ENCODE measurements at regions not wholly inside any gene's neighbourhood (a gene's known extent, or its start where the extent isn't known, plus 50 kb on each side); places are given as distances from the start of the nearest gene placed in this dataset.
"Not testable (repeated sequence)": the region's sequence is repeated elsewhere in the genome, so short reads cannot be mapped to it uniquely, and the experiment has no call there.

DNA sequence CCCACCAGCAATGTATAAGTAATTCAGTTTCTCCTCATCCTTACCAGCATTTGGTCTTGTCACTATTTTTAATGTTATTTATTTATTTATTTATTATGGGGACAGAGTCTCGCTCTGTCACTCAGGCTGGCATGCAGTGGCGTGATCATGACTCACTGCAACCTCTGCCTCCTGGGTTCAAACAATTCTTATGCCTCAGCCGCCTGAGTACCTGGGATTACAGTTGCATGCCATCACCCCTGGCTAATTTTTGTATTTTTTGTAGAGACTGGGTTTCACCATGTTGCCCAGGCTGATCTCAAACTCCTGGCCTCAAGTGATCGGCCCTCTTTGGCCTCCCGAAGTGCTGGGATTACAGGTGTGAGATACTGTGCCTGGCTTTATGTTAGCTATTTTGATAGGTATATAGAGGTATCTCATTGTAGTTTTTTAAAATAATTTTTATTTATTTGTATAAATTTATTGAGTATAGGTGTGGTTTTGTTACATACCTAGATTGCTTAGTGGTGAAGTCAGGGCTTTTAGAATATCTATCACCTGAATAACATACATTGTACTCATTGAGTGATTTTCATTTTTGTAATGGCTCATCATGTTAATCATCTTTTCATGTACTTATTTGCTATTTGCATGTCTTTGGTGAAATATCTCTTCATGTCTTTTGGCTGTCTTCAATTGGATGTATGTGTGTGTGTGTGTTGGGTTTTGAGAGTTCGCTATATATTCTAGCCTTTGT lies 53.3 kb downstream of the TANC2 start:
- Histone ChIP-seq H3K4me3 (ENCODE audit: low read depth, low read length) (no peak overlapping the region), H3K27me3 (ENCODE audit: control insufficient read depth, insufficient read depth, low read length) (no peaks in the 10 kb centered on the region), H3K36me3 (ENCODE audit: control insufficient read depth, insufficient read depth, low read length) (no peaks in the 10 kb centered on the region)
- no peak for DNase-seq (ENCODE audit: low read depth)
- TF ChIP-seq, protein P1, sequence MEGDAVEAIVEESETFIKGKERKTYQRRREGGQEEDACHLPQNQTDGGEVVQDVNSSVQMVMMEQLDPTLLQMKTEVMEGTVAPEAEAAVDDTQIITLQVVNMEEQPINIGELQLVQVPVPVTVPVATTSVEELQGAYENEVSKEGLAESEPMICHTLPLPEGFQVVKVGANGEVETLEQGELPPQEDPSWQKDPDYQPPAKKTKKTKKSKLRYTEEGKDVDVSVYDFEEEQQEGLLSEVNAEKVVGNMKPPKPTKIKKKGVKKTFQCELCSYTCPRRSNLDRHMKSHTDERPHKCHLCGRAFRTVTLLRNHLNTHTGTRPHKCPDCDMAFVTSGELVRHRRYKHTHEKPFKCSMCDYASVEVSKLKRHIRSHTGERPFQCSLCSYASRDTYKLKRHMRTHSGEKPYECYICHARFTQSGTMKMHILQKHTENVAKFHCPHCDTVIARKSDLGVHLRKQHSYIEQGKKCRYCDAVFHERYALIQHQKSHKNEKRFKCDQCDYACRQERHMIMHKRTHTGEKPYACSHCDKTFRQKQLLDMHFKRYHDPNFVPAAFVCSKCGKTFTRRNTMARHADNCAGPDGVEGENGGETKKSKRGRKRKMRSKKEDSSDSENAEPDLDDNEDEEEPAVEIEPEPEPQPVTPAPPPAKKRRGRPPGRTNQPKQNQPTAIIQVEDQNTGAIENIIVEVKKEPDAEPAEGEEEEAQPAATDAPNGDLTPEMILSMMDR (IDR thresholded peaks at IDR 0.05; ENCODE audit: insufficient read depth, low read length, poor library complexity, severe bottlenecking) = no peak

DNA sequence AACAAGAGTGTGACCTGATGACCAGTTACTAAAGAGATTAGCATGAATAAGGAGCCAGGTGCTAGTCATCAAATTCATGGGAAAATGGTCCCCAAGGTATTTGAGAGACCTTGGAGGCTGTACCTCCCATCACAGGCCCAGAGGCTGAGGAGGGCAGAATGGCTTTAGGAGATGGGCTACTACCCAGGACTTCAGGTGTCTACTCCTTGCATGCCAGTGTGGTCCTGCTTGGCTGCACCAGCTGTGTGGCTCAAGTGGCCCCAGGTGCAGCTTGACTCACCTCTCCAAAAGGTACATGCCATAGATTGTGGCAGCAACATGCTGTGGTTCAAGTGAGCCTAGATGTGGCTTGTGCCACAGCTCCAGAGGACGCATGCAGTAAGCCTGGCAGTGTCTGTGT lies 56.5 kb downstream of the TANC2 start:
- no peak for DNase-seq (ENCODE audit: low read depth)
- no peaks in the 10 kb centered on the region for H3K36me3 ChIP-seq (ENCODE audit: control insufficient read depth, insufficient read depth, low read length)
- no peaks in the 10 kb centered on the region for H3K27me3 ChIP-seq (ENCODE audit: control insufficient read depth, insufficient read depth, low read length)
- no peak overlapping the region for H3K4me3 ChIP-seq (ENCODE audit: low read depth, low read length)
- TF ChIP-seq, protein P1 (IDR thresholded peaks at IDR 0.05; ENCODE audit: insufficient read depth, low read length, poor library complexity, severe bottlenecking) = no peak

DNA sequence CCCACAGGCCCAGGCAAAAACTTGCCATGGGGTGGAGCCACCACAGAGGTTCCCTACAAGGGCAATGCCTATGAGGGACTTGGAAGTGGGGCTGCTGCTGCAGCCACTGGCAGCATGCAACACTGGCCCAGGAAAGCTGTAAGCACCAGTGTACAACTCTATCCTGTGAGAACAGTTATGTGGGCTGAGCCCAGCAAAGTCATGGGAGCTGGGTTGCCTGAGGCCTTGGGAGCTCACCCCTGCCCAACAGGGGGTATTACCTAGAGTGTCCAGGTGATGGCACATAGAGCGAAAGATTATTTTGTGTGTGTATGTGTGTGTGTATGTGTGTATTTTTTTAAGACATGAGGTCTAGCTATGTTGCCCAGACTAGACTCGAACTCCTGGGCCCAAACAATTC lies 57.0 kb downstream of the TANC2 start:
- no peak for DNase-seq (ENCODE audit: low read depth)
- TF ChIP-seq, protein P1 (IDR thresholded peaks at IDR 0.05; ENCODE audit: insufficient read depth, low read length, poor library complexity, severe bottlenecking) = no peak
- Histone ChIP-seq H3K4me3 (ENCODE audit: low read depth, low read length) (no peak overlapping the region), H3K36me3 (ENCODE audit: control insufficient read depth, insufficient read depth, low read length) (no peaks in the 10 kb centered on the region), H3K27me3 (ENCODE audit: control insufficient read depth, insufficient read depth, low read length) (no peaks in the 10 kb centered on the region)

DNA sequence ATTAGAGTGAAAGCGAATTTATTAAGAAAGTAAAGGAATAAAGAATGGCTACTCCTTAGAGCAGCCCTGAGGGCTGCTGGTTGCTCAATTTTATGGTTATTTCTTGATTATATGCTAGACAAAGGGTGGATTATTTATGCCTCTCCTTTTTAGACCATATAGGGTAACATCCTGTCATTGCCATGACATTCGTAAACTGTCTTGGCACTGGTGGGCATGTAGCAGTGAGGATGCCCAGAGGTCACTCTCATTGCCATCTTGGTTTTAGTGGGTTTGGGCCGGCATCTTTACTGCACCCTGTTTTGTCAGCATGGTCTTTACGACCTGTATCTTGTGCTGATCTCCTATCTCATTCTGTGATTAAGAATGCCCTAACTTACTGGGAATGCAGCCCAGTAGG lies 58.2 kb downstream of the TANC2 start:
- H3K27me3 ChIP-seq (ENCODE audit: control insufficient read depth, insufficient read depth, low read length) = no peaks in the 10 kb centered on the region
- no peaks in the 10 kb centered on the region for H3K36me3 ChIP-seq (ENCODE audit: control insufficient read depth, insufficient read depth, low read length)
- TF ChIP-seq, protein P1 (IDR thresholded peaks at IDR 0.05; ENCODE audit: insufficient read depth, low read length, poor library complexity, severe bottlenecking) = no peak
- no peak for DNase-seq (ENCODE audit: low read depth)
- H3K4me3 ChIP-seq (ENCODE audit: low read depth, low read length) = no peak overlapping the region

DNA sequence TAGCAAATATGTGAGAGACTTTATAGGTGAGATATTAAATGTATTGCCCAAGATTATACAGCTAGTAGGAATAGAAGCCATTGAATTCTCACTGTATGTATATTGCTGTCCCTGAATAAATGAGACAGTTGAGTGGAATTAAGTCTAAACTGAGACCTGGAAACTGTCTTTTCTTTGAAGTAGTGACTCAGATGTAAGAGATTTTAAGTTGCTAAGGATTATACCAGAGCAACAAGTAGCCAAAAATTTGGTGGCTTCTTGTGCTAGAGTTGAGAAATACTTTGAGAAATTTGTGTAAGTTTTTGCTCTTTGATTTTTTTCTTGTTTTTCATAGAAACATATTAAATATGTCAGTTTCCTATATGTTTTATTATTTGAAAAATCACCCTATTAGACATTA lies 58.7 kb downstream of the TANC2 start:
- Histone ChIP-seq H3K4me3 (ENCODE audit: low read depth, low read length) (no peak overlapping the region), H3K36me3 (ENCODE audit: control insufficient read depth, insufficient read depth, low read length) (no peaks in the 10 kb centered on the region), H3K27me3 (ENCODE audit: control insufficient read depth, insufficient read depth, low read length) (no peaks in the 10 kb centered on the region)
- TF ChIP-seq, protein P1 (IDR thresholded peaks at IDR 0.05; ENCODE audit: insufficient read depth, low read length, poor library complexity, severe bottlenecking) = no peak
- DNase-seq (ENCODE audit: low read depth) = no peak

DNA sequence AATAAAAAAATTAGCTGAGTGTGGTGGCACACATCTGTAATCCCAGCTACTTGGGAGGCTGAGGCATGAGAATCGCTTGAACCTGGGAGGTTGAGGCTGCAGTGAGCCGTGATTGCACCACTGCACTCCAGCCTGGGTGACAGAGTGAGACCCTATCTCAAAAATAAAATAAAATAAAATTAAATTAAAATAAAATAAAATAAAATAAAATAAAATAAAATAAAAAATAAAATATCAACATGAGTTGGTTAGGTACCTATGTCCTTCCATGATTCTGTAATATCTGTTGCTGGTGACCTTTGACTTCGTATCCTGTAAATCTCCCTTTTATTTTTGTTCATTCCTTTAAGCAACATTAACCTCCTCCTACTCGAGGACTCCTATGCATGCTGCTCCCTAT lies 59.6 kb downstream of the TANC2 start:
- not testable (repeated sequence) for DNase-seq (ENCODE audit: low read depth)

More for the DNA sequence above, 59.6 kb downstream of the TANC2 start:
- H3K27me3 ChIP-seq (ENCODE audit: control insufficient read depth, insufficient read depth, low read length); H3K36me3 ChIP-seq (ENCODE audit: control insufficient read depth, insufficient read depth, low read length); H3K4me3 ChIP-seq (ENCODE audit: low read depth, low read length): not testable (repeated sequence)

Measured in kidney epithelial cell (primary cell).